ENCODE measurements at regions not wholly inside any gene's neighbourhood (a gene's known extent, or its start where the extent isn't known, plus 50 kb on each side); places are given as distances from the start of the nearest gene placed in this dataset.
A peak's percentile ranks its signal among the peaks of the same experiment; 100 is the strongest.

DNA sequence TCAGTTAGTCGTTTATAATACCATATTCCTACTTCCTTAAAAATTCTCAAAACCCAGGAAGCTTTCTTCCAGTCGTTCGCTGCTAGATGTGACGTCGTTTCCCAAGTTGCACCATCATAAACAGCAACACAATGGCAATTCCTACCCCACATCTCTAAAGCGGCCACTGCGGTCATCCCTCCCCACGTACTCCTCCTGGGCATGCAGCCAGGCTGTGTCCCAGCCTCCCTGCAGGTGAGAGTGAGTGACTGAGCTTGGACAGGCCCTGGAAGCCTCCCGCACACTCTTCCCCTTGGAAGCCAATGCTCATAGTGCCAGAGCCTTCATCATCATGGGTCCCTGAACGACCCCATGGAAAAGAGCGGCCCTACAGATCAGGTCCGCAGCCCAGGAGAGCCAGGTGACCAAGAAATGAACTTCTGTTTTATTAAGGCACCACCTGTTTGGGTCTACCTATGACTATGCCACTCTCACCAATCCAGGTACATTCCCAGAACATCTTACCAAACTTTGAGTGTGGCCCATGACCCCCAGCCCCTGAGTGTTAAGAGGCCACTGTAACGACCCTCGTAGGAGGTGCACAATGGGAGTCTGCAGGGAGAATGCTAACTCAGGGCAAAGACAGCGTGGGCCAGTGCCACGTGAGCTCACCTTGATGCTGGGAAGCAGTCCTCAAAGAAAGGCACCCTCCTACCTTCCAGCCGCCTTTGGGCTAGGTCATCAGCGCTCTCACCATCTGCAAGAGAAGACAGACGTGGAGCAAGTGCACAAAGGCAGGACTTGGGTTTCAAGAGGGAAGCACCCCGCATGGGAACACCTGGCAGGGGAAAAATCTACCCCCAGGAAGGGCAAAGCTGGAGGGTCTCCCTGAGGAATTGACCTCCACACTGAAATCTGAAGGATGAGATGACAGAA, 74.7 kb upstream of the RAB6C start:
- Mint-ChIP-seq H3K27me3 (ENCODE audit: low read depth in 3 of 3) (peaks cover 0 to 4% (median 4%) of the 10 kb centered on the region in 3 donors), H3K9me3 (no peaks in the 10 kb centered on the region), H3K36me3 (no peaks in the 10 kb centered on the region), H3K27ac (peak overlapping the region in 1 of 6 donors; percentile 10), H3K4me1 (no peaks in the 10 kb centered on the region), H3K4me3 (no peak overlapping the region)
- no peak for DNase-seq

DNA sequence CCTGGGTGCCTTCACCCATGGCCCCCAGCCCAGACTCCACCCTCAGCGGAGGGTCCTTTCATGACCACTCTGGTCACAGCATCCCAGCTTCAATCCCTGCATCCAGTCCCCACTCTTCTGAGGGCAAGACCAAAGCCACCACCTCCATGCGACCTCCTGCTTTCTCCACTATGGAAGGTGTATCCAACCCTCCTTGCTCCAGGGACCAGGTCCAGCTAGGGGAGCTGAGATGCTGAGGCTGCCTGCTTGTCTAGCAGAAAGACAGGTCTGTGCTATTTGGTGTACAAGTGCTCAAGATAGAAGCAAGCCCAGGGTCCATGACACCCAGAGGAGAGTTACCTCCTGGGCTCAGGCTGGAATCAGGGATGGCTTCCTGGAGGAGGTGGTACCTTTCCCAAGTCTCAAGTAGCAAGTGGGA, 73.8 kb upstream of the RAB6C start:
- Mint-ChIP-seq H3K9me3 (no peaks in the 10 kb centered on the region), H3K27me3 (ENCODE audit: low read depth in 3 of 3) (peaks cover 0 to 4% (median 0%) of the 10 kb centered on the region in 3 donors), H3K4me3 (no peak overlapping the region), H3K36me3 (no peaks in the 10 kb centered on the region), H3K4me1 (no peaks in the 10 kb centered on the region), H3K27ac (no peak overlapping the region)
- no peak for DNase-seq

DNA sequence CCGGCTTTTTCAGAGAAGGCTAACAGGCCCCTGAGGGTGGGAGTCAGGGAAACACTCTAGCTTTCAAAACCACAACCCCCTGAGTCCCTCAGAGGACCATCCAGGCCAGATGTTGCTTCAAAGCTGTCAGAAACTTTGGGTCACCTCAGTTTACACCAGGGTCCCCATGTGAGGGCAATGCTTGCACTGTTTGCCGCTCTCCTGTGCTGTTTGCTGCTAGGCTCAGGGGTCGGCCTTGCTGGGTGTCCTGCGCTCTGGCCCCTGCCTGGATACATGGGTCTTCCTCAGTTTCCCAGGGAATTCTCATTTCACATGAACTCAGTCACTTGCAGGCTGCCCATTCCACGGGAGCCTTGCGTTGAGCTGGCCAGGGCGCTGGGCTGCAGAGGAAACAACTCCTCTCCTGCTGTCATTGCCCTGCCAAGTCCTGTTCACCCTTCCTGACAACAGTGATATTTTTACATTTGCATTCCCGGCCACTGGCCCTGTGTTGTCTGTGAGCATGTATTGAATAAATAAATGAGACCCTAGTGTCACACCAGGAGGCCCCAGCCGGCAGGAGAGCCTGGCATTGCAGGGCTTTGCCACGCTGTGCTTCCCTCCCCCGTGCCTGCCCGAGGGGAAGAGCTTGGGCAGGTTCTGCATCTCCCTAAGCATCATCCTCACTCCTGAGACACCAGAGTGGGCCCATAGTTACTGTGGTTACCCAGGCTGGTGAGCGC, 73.2 kb upstream of the RAB6C start:
- DNase-seq = no peak
- H3K27me3 Mint-ChIP-seq (ENCODE audit: low read depth in 3 of 3) = peaks cover 0 to 4% (median 0%) of the 10 kb centered on the region in 3 donors
- H3K36me3 Mint-ChIP-seq = no peaks in the 10 kb centered on the region
- H3K9me3 Mint-ChIP-seq = no peaks in the 10 kb centered on the region
- no peak overlapping the region for H3K4me3 Mint-ChIP-seq
- no peak overlapping the region for H3K27ac Mint-ChIP-seq
- no peaks in the 10 kb centered on the region for H3K4me1 Mint-ChIP-seq

DNA sequence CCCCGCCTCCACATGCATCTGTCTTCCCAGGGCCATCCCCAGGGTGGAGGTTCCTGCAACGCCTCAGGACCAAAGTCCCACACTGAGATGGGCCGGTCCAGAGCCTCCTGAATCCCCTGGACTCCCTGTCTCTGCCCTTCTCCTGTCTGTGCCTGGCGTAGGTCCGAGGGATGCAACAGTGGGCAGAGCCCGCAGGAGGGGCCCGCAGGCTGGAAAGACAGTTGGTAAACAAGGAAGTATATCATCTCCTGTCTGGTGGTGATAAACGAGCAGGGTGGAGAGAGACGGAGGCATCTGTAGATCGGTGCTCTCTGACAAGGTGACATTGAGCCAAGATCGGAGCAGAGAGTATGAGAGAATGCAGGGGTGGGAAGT, 72.6 kb upstream of the RAB6C start:
- Mint-ChIP-seq H3K4me3 (no peak overlapping the region), H3K27ac (no peak overlapping the region), H3K9me3 (no peaks in the 10 kb centered on the region), H3K4me1 (no peaks in the 10 kb centered on the region), H3K27me3 (ENCODE audit: low read depth in 3 of 3) (peaks cover 0 to 4% (median 0%) of the 10 kb centered on the region in 3 donors), H3K36me3 (no peaks in the 10 kb centered on the region)
- no peak for DNase-seq

DNA sequence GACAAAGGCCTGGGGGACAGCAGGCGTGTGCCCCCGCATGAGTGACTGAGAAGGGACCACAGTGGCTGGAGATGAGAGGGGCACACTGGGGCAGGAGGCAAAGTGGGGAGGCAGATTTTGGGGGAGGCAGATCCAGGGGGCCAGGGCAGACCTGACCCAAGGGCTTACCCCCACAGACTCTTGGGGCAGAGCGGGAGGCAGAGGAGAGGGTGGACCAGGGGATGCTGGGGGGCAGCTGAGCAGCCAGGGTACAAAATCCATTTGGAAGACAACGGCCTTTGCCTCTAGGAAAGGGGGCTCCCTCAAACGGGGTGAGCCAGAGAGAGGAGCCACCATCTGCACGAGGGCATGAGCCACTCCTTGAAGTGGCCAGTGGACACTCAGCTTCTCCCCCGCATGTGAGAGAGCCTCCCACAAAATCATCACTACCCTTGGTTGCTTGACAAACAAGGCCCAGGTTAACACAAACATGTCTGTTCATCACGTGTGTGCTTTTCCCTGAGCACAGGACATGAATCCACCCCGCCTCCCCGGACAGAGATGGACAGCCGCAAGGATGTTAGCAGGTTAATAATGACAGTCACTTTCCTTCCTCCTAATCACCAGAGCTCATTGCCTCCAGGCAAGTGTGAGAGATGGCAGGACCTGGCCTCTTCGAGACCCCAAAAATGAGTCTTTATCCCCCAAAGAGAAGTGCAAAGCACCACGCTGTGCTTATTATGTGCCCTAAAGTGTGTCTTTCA, 72.0 kb upstream of the RAB6C start:
- DNase-seq = no peak
- Mint-ChIP-seq H3K9me3 (no peaks in the 10 kb centered on the region), H3K36me3 (no peaks in the 10 kb centered on the region), H3K4me1 (no peaks in the 10 kb centered on the region), H3K27me3 (ENCODE audit: low read depth in 3 of 3) (peaks cover 0 to 4% (median 0%) of the 10 kb centered on the region in 3 donors), H3K4me3 (no peak overlapping the region), H3K27ac (no peak overlapping the region)

DNA sequence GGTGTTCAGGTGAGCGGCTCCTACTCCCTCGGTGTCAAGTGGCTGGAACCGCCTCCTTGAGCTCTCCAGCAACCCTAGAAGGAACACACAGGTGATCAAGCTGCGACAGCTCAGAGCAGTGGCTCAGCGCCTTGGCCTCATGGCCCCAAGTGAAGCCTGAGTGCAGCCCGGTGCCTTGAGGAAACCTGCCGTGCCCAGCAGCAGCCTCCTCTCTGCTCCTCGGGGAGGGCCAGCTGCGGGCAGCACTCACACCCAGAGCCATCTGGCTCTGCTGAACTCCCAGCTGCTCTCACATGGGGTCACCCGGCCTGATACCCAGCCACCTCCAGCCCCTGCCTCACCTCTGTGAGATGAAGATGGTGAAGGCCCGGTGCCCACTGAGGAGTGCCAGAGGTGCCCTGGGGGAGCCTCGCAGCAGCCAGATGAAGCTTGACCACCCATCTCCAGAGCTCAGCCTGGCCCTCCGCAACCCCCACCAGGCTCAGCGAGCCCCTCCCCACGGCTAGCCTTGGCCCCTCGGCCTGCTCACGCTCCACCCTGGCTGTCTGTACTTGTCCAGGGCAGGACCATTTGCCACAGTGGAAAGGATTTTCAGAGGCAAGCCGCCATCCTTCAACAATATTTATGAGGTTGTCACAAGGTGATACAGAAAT, 70.6 kb upstream of the RAB6C start:
- Mint-ChIP-seq H3K4me3 (no peak overlapping the region), H3K9me3 (no peaks in the 10 kb centered on the region), H3K4me1 (no peaks in the 10 kb centered on the region), H3K27me3 (ENCODE audit: low read depth in 3 of 3) (peaks cover 0 to 4% (median 1%) of the 10 kb centered on the region in 3 donors), H3K36me3 (no peaks in the 10 kb centered on the region), H3K27ac (no peak overlapping the region)
- no peak for DNase-seq

DNA sequence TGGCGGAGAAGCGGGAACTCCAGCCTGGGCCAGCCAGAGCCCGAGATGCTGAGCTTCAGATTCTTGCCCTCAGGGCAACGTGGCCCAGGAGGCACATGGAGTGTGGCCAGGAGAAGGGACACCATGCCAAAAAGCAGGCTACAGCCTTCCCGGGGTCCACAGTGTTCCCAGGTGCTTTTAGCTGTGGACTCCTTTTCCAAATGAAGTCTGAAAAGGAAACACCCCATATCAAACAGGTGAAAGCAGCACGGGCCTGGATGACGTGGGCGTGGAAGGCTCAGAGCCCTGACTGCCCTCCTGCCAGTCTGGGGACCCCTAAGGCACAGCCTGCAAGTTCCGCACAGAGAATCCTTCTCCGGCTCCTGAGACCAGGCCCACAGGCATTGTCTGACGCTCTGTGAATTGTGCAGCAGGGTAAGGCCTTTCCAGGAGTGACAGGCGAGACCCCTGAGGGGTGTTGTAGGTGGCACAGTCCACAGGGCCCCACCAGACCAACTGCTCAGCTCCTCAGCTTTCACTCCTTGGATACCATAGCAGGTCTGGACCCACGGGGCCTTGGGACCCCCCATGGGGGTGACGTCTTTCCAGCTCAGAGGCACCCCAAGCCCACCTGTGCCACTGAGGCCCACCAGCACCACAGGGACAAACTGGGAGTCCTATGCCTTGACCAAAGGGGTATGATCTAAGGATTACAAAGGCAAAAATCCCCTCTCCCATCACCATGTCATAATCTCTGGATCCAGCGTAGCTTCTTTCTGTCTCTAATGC, 69.6 kb upstream of the RAB6C start:
- H3K9me3 Mint-ChIP-seq = no peaks in the 10 kb centered on the region
- peaks cover 0 to 4% (median 1%) of the 10 kb centered on the region in 3 donors for H3K27me3 Mint-ChIP-seq (ENCODE audit: low read depth in 3 of 3)
- H3K27ac Mint-ChIP-seq = no peak overlapping the region
- H3K4me3 Mint-ChIP-seq = no peak overlapping the region
- no peaks in the 10 kb centered on the region for H3K4me1 Mint-ChIP-seq
- no peak for DNase-seq
- no peaks in the 10 kb centered on the region for H3K36me3 Mint-ChIP-seq

DNA sequence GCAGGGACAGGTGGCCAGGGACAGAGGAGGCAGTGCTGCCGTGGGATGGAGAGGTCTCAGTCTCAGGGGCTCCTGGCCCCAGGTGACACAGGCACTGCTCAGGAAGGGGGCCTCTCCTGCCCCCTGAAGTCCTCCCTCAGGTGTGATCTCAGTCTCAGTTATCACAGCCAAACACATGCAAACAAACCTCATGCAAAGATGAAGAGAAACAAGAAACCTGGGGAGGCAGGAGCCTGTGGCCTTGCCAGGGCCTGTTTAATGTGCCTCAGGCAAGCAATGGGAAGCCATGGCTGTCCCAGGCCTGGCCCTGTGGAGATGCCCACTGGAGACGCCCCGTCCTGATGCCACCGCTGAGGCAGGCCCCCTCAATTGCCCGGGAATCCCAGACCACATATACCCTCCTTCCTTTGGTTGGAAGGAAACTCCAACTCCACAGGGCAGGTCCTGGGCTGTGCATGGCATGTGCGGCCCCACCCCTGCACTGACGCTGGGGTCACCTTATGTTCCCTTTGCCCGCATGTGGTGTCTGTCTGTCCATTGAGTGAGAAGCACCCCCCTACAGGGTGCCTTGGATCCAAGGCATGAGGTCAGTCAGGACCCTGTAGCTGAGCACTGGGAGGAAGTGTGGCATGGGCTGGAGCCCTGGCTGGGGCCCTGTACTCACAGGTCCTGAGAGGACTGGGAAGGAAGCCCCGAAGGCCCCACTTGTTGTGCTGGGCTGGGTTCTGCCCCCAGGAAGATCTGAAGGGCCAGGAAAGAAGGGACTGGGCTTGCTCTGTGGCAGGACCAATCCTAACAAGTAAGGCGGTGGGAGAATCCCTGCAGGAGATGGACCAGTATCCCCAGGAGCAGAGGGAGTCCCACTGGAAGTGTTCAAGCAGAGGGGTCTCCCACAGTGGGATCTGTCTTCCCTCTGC, 68.8 kb upstream of the RAB6C start:
- Mint-ChIP-seq H3K27me3 (ENCODE audit: low read depth in 3 of 3) (peaks cover 0 to 4% (median 3%) of the 10 kb centered on the region in 3 donors), H3K4me1 (no peaks in the 10 kb centered on the region), H3K27ac (no peak overlapping the region), H3K9me3 (peaks cover 0 to 2% (median 0%) of the 10 kb centered on the region in 6 donors), H3K4me3 (no peak overlapping the region), H3K36me3 (no peaks in the 10 kb centered on the region)
- no peak for DNase-seq

DNA sequence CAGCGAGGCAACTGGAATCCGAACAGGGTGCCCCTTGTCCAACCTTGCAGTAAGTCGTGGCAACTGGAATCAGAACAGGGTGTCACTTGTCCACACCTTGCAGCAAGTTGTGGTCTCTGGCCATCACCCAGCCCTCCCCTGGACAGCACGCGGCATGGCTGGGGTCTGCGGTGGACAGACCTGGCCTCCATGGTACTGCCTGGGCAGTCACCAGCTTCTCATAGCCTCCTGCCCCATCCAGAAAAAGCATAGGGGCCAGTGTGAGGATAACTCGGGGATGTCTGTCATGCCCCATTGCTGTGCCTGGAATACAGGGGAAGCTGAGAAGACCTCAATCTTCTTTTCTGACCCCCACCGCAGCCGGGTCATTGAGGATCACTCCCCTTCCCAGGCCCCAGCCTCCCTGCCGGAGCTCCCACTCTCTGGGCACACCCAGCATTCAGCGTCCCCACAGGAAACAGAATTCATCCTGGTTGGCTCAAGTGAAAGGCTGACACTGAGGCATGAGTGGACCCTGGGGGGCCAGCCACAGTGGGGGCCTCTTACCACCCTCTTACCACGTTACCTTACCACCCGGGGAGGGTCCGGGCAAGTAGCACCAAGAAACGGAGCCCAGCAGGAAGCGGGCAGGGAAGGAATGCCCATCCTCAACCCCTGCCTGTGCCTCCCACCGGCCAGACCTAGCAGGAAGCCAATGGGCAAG, 68.0 kb upstream of the RAB6C start:
- no peaks in the 10 kb centered on the region for H3K4me1 Mint-ChIP-seq
- H3K27ac Mint-ChIP-seq = no peak overlapping the region
- DNase-seq = no peak
- no peak overlapping the region for H3K4me3 Mint-ChIP-seq
- H3K36me3 Mint-ChIP-seq = no peaks in the 10 kb centered on the region
- H3K27me3 Mint-ChIP-seq (ENCODE audit: low read depth in 3 of 3) = peaks cover 0 to 4% (median 3%) of the 10 kb centered on the region in 3 donors
- peaks cover 0 to 5% (median 0%) of the 10 kb centered on the region in 6 donors for H3K9me3 Mint-ChIP-seq

DNA sequence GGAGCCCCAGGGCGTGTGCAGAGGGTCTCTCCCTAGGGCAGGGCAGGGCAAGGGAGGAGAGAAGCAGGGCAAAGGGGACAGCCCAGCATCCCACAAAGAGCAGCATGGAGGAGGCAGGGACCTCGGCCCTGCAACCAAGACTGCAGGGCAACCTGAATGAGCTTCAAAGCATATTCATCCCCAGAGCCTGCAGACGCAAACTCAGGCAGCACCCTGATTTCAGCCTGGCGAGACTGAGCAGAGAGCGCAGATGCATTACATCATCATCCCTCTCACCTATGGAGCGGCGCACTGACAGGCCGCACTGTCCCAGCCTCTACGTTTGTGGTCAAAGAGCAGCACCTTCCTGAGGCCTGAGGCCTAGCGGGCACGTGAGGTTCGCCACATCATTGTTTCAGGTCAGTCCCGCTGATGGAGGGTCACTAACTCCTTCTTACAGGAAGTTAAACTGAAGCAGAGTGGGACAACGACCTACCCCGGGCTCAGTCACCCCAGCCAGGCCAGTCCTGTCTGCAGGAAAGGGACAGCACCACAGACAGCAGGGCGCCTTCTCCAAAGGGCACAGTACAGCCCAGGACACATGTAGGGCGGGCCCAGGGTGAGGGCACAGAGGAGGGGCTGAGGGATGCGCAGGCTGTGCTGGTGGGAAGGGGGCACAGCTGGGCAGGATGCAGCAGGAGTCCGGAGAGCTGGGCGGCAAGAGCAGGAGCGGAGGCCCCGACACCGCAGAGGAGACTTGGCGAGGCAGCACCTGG, 67.2 kb upstream of the RAB6C start:
- Mint-ChIP-seq H3K4me1 (no peaks in the 10 kb centered on the region), H3K36me3 (no peaks in the 10 kb centered on the region), H3K4me3 (no peak overlapping the region), H3K27me3 (ENCODE audit: low read depth in 3 of 3) (peaks cover 0 to 4% (median 3%) of the 10 kb centered on the region in 3 donors), H3K27ac (no peak overlapping the region), H3K9me3 (peaks cover 0 to 5% (median 3%) of the 10 kb centered on the region in 6 donors)
- DNase-seq = no peak
